ENCODE measurements at regions not wholly inside any gene's neighbourhood (a gene's known extent, or its start where the extent isn't known, plus 50 kb on each side); places are given as distances from the start of the nearest gene placed in this dataset.

GRCh38 chr12:89918172-89918846, 209.7 kb upstream of the ATP2B1 start:
- no peak for TF ChIP-seq CTCF (IDR thresholded peaks at IDR 0.05 in 2 of 3, conservative IDR thresholded peaks at IDR 0.05 in 1 of 3; ENCODE audit: control insufficient read depth in 2 of 3, extremely low read depth in 1 of 3, insufficient read depth in 1 of 3, low read depth in 3 of 3, low read length in 3 of 3)
- TF ChIP-seq ZZZ3 (IDR thresholded peaks at IDR 0.05; ENCODE audit: control insufficient read depth, insufficient read length, low read depth): no peak
- TF ChIP-seq POLR2AphosphoS5 (IDR thresholded peaks at IDR 0.05; ENCODE audit: low read length): no peak

Data from GM12878 (cell line).